Fibroblast of peridontal ligament (primary cell): ENCODE measurements at regions not wholly inside any gene's neighbourhood (a gene's known extent, or its start where the extent isn't known, plus 50 kb on each side); places are given as distances from the start of the nearest gene placed in this dataset.
A peak's percentile ranks its signal among the peaks of the same experiment; 100 is the strongest.

ENCODE experiments used
- DNase-seq: peaks from one replicate; pipeline ENCODE4 v3.0.0-alpha.2; 2010; ENCODE audit errors: extremely low read depth

GRCh38 chr12:105954951-105955931 lies 183.5 kb downstream of the NUAK1 start:
- DNase-seq = peak; percentile 29

GRCh38 chr12:105955976-105956375 lies 182.8 kb downstream of the NUAK1 start:
- no peak for DNase-seq

- DNase-seq = no peak
Observed at GRCh38 chr12:105956662-105957457, 181.9 kb downstream of the NUAK1 start.

- no peak for DNase-seq
Observed at GRCh38 chr12:105960319-105961083, 178.3 kb downstream of the NUAK1 start.

GRCh38 chr12:105961821-105962671 lies 176.7 kb downstream of the NUAK1 start:
- no peak for DNase-seq

- peak; percentile 5 for DNase-seq
Observed at GRCh38 chr12:105967038-105967776, 171.5 kb downstream of the NUAK1 start.

- DNase-seq = no peak
Observed at GRCh38 chr12:105968025-105968424, 170.7 kb downstream of the NUAK1 start.

GRCh38 chr12:105970885-105971284 lies 167.9 kb downstream of the NUAK1 start:
- no peak for DNase-seq

- no peak for DNase-seq
Observed at GRCh38 chr12:105974738-105975137, 164.0 kb downstream of the NUAK1 start.

GRCh38 chr12:105975351-105975750 lies 163.4 kb downstream of the NUAK1 start:
- DNase-seq = no peak

- DNase-seq = no peak
Observed at GRCh38 chr12:105977236-105977635, 161.5 kb downstream of the NUAK1 start.

- DNase-seq = peak; percentile 24
Observed at GRCh38 chr12:105977652-105978051, 161.1 kb downstream of the NUAK1 start.

- DNase-seq = no peak
Observed at GRCh38 chr12:105978276-105978675, 160.5 kb downstream of the NUAK1 start.

- peak; percentile 11 for DNase-seq
Observed at GRCh38 chr12:105978686-105979085, 160.1 kb downstream of the NUAK1 start.

- DNase-seq = no peak
Observed at GRCh38 chr12:105980085-105980484, 158.7 kb downstream of the NUAK1 start.

GRCh38 chr12:105980533-105980932 lies 158.2 kb downstream of the NUAK1 start:
- no peak for DNase-seq

- no peak for DNase-seq
Observed at GRCh38 chr12:105982022-105982421, 156.7 kb downstream of the NUAK1 start.

GRCh38 chr12:105983622-105984320 lies 155.0 kb downstream of the NUAK1 start:
- DNase-seq = peak; percentile 31

GRCh38 chr12:105985383-105985782 lies 153.4 kb downstream of the NUAK1 start:
- no peak for DNase-seq
